Right cardiac atrium (tissue), 5 donors: ENCODE measurements at regions not wholly inside any gene's neighbourhood (a gene's known extent, or its start where the extent isn't known, plus 50 kb on each side); places are given as distances from the start of the nearest gene placed in this dataset.
"Not testable (repeated sequence)": the region's sequence is repeated elsewhere in the genome, so short reads cannot be mapped to it uniquely, and the experiment has no call there.

Experiments used
- ATAC-seq, 2 donors: fragments of 200-7000 bp; cut with Tn5 transposase; one replicate each; pipeline versions ENCODE4 v1.8.0 to v1.9.1; 2020; ENCODE audit warnings: moderate library complexity in 2 of 2, mild to moderate bottlenecking in 1 of 2
- DNase-seq, 3 donors: peaks; one replicate each; pipeline ENCODE4 v3.0.0-alpha.2; 2020
- H3K27ac ChIP-seq: one replicate; pipeline ENCODE4 v1.5.1; 2013; ENCODE audit warnings: mild to moderate bottlenecking, low read length, control low read depth, moderate library complexity
- H3K27me3 ChIP-seq: one replicate; pipeline ENCODE4 v1.6.1; 2013; ENCODE audit not compliant: control insufficient read depth, insufficient read depth
- H3K4me1 ChIP-seq: one replicate; pipeline ENCODE4 v1.6.1; 2013; ENCODE audit warnings: low read length; ENCODE audit not compliant: control insufficient read depth, insufficient read depth
- H3K4me3 ChIP-seq: one replicate; pipeline ENCODE4 v1.5.1; 2013; ENCODE audit warnings: low read length, control low read depth
- H3K9me3 ChIP-seq: one replicate; pipeline ENCODE4 v1.6.1; 2013; ENCODE audit warnings: low read length; ENCODE audit not compliant: control insufficient read depth
- WGBS: extraction: QIAGEN DNeasy Blood & Tissue Kit; methylation state at CpG from one replicate; pipeline ENCODE4 v1.1.7; 2013; 5-methylcytosine and 5-hydroxymethylcytosine counted together
- intact Hi-C, 4 donors: fragments of 100-400 bp; cut with DNase I; formaldehyde crosslinking; loops; one replicate each; pipeline versions ENCODE4 v1.11.0 to v1.14.0; 2022 to 2023
- donor health status: healthy with polysubstance abuse.
- donor health status: DM: no; HTN: yes; CAD: no.
- donor health status: DM: no; HTN: no; CAD: no.
- donor health status: DM: no; HTN: yes; CAD: no; lungs with severe emphysema.
- donor health status: DM: yes; HTN: yes; CAD: no.

GRCh38 chr17:83024218-83024971 is 55.0 kb upstream of the METRNL start:
- Histone ChIP-seq H3K27me3 (no peaks in the 10 kb centered on the region), H3K9me3 (no peaks in the 10 kb centered on the region), H3K27ac (no peak overlapping the region), H3K4me3 (no peak overlapping the region), H3K4me1 (no peaks in the 10 kb centered on the region)
- DNase-seq (no peak), ATAC-seq (no peak)
- intact Hi-C loops, result no loop called here
- WGBS, result 93% methylated on average over 43 of the region's 43 CpGs

- Histone ChIP-seq H3K27me3 (no peaks in the 10 kb centered on the region), H3K4me3 (no peak overlapping the region), H3K4me1 (no peaks in the 10 kb centered on the region), H3K9me3 (no peaks in the 10 kb centered on the region), H3K27ac (no peak overlapping the region)
- ATAC-seq (no peak), DNase-seq (no peak)
- intact Hi-C loops, result no loop called here
- 95% methylated on average over 31 of the region's 31 CpGs for WGBS
Measured at GRCh38 chr17:83025636-83026280, 53.7 kb upstream of the METRNL start.

DNA sequence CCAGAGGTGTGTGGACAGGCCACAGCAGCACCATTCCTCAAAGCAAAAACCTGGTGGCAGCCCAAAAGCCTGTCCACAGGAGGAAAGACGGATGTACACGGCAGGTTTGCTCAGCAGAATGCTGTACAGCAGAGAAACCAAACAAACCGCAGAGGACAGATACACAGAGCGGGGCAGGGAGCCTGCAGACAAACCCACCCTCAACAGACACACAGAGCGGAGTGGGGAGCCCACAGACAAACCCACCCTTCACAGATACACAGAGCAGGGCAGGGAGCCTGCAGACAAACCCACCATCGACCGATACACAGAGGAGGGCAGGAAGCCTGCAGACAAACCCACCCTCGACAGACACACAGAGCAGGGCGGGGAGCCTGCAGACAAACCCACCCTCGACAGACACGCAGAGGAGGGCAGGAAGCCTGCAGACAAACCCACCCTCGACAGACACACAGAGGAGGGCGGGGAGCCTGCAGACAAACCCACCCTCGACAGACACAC is 53.0 kb upstream of the METRNL start:
- ATAC-seq (no peak), DNase-seq (peak in 1 of 3 donors; percentile 22)
- H3K4me3 ChIP-seq, result no peak overlapping the region
- intact Hi-C loops, result no loop called here
- H3K27me3 ChIP-seq, result no peaks in the 10 kb centered on the region
- H3K27ac ChIP-seq, result no peak overlapping the region
- no peaks in the 10 kb centered on the region for H3K9me3 ChIP-seq
- 75% methylated on average over 14 of the region's 14 CpGs for WGBS
- no peaks in the 10 kb centered on the region for H3K4me1 ChIP-seq

- H3K9me3 ChIP-seq, H3K4me1 ChIP-seq, H3K27ac ChIP-seq, ATAC-seq, intact Hi-C loops, H3K27me3 ChIP-seq, H3K4me3 ChIP-seq: not testable (repeated sequence)
- peak in 1 of 3 donors; percentile 27 for DNase-seq
- 74% methylated on average over 11 of the region's 11 CpGs for WGBS
Measured at GRCh38 chr17:83026921-83027320, 52.5 kb upstream of the METRNL start.

DNA sequence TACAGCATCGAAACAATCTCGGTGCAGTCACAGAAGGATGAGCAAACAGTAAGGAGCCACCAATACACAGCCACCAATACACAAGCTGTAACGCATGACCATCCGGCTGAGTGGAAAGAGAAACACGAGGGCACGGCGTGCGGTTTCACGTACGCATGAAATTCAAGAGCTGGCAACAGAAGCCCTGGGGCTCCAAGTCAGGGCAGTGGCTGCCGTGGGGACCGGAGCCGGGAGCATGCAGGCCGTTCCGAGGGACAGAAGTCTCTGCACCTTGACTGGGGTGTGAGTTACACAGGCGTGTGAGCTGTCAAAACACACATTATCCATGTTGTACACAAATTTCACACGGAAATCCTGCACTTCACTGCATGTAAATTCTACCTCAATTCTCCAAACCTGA is 50.6 kb upstream of the METRNL start:
- Histone ChIP-seq H3K27me3 (no peaks in the 10 kb centered on the region), H3K4me3 (no peak overlapping the region), H3K9me3 (no peaks in the 10 kb centered on the region), H3K4me1 (no peaks in the 10 kb centered on the region), H3K27ac (no peak overlapping the region)
- no peak for ATAC-seq
- peak in 1 of 3 donors; percentile 19 for DNase-seq
- intact Hi-C loops, result no loop called here
- 94% methylated on average over 17 of the region's 17 CpGs for WGBS

- DNase-seq, result peak in 1 of 3 donors; percentile 22
- Histone ChIP-seq H3K27me3 (no peaks in the 10 kb centered on the region), H3K9me3 (no peaks in the 10 kb centered on the region), H3K4me1 (no peaks in the 10 kb centered on the region), H3K4me3 (no peak overlapping the region), H3K27ac (no peak overlapping the region)
- WGBS, result 87% methylated on average over 16 of the region's 16 CpGs
- intact Hi-C loops, result no loop called here
- ATAC-seq, result no peak
Measured at GRCh38 chr17:83029571-83029970, 49.8 kb upstream of the METRNL start.
